Activated gamma-delta T cell treated with anti-CD3 and anti-CD28 coated beads, Interleukin-2, amount 50 U/mL, for 16 hours (primary cell): ENCODE measurements at regions not wholly inside any gene's neighbourhood (a gene's known extent, or its start where the extent isn't known, plus 50 kb on each side); places are given as distances from the start of the nearest gene placed in this dataset.

ENCODE experiments used
- DNase-seq: peaks from one replicate; pipeline ENCODE4 v3.0.0-alpha.2; 2020; ENCODE audit warnings: low read depth

GRCh38 chr2:57954020-57954419 lies 92.6 kb upstream of the VRK2 start:
- DNase-seq = no peak

GRCh38 chr2:57957238-57957637 lies 89.4 kb upstream of the VRK2 start:
- DNase-seq = no peak

GRCh38 chr2:57959390-57959789 lies 87.2 kb upstream of the VRK2 start:
- no peak for DNase-seq

GRCh38 chr2:57962861-57963260 lies 83.7 kb upstream of the VRK2 start:
- no peak for DNase-seq

- DNase-seq = no peak
Measured at GRCh38 chr2:57965219-57965618, 81.4 kb upstream of the VRK2 start.

GRCh38 chr2:57965961-57966360 lies 80.6 kb upstream of the VRK2 start:
- DNase-seq = no peak

- DNase-seq = no peak
Measured at GRCh38 chr2:57973621-57974186, 72.9 kb upstream of the VRK2 start.

- no peak for DNase-seq
Measured at GRCh38 chr2:57979158-57979557, 67.4 kb upstream of the VRK2 start.

GRCh38 chr2:57981083-57981768 lies 65.4 kb upstream of the VRK2 start:
- no peak for DNase-seq

GRCh38 chr2:57987835-57988573 lies 58.6 kb upstream of the VRK2 start:
- DNase-seq = no peak

- no peak for DNase-seq
Measured at GRCh38 chr2:57990118-57990725, 56.4 kb upstream of the VRK2 start.
